HepG2 (cell line): ENCODE measurements at regions not wholly inside any gene's neighbourhood (a gene's known extent, or its start where the extent isn't known, plus 50 kb on each side); places are given as distances from the start of the nearest gene placed in this dataset.

Source experiments
- AGO2 ChIP-seq: fragments of 200-400 bp; formaldehyde crosslinking; optimal IDR thresholded peaks from 2 replicates; pipeline ENCODE3; 2017; ENCODE audit warnings: mild to moderate bottlenecking, low read depth, low read length, moderate library complexity
- BRF2 ChIP-seq: sonication (generic); formaldehyde crosslinking; IDR thresholded peaks from 2 replicates; pipeline ENCODE4 v1.8.1; 2022; ENCODE audit warnings: mild to moderate bottlenecking, missing genetic modification reagents
- HDAC2 ChIP-seq: sonication (generic); formaldehyde crosslinking; IDR thresholded peaks from 2 replicates; pipeline ENCODE4 v1.4.0; 2020; ENCODE audit warnings: missing genetic modification reagents
- IKZF1 ChIP-seq: fragments of 450-650 bp; IDR thresholded peaks from 2 replicates; pipeline ENCODE4 v1.7.1; 2016
- KLF12 ChIP-seq: sonication (generic); formaldehyde crosslinking; IDR thresholded peaks from 2 replicates; pipeline ENCODE4 v1.4.0; 2020; ENCODE audit warnings: missing genetic modification reagents, borderline replicate concordance
- MXD1 ChIP-seq: sonication (generic); formaldehyde crosslinking; IDR thresholded peaks from 2 replicates; pipeline ENCODE4 v1.4.0; 2020; ENCODE audit warnings: mild to moderate bottlenecking, missing genetic modification reagents
- NFIB ChIP-seq: sonication (generic); formaldehyde crosslinking; IDR thresholded peaks from 2 replicates; pipeline ENCODE4 v1.9.0; 2021; ENCODE audit warnings: missing genetic modification reagents, mild to moderate bottlenecking, borderline replicate concordance
- NRL ChIP-seq: sonication (generic); formaldehyde crosslinking; IDR thresholded peaks from 2 replicates; pipeline ENCODE4 v1.5.0; 2020; ENCODE audit warnings: missing genetic modification reagents, mild to moderate bottlenecking, moderate library complexity, borderline replicate concordance
- PHF5A ChIP-seq: IDR thresholded peaks from one replicate; pipeline ENCODE4 v1.6.1; 2018; ENCODE audit warnings: low read depth, missing genetic modification reagents; ENCODE audit not compliant: unreplicated experiment
- PLSCR1 ChIP-seq: sonication (generic); formaldehyde crosslinking; IDR thresholded peaks from 2 replicates; pipeline ENCODE4 v1.5.0; 2020; ENCODE audit warnings: missing genetic modification reagents, mild to moderate bottlenecking, borderline replicate concordance
- PRMT3 ChIP-seq: sonication (generic); formaldehyde crosslinking; IDR thresholded peaks from 2 replicates; pipeline ENCODE4 v1.8.1; 2022; ENCODE audit warnings: low read depth, mild to moderate bottlenecking, moderate library complexity, missing genetic modification reagents, borderline replicate concordance
- SP1 ChIP-seq, 2 experiments: fragments of 450-650 bp in 1 of 2; sonication (generic) in 1 of 2; formaldehyde crosslinking in 1 of 2; IDR thresholded peaks; 2 replicates each; pipeline versions ENCODE4 v1.4.0 to v1.6.1; 2016 to 2020; ENCODE audit warnings: missing genetic modification reagents in 1 of 2
- TCF12 ChIP-seq, 2 experiments: fragments of 450-650 bp in 1 of 2; sonication (generic) in 1 of 2; formaldehyde crosslinking in 1 of 2; IDR thresholded peaks; 2 replicates each; pipeline versions ENCODE4 v1.6.1 to v1.8.0; 2017 to 2022; ENCODE audit warnings: antibody characterized with exemption in 1 of 2, mild to moderate bottlenecking in 1 of 2, missing genetic modification reagents in 1 of 2, moderate library complexity in 1 of 2
- TEAD2 ChIP-seq: sonication (generic); formaldehyde crosslinking; IDR thresholded peaks from 2 replicates; pipeline ENCODE4 v1.9.0; 2021; ENCODE audit warnings: missing genetic modification reagents
- ZBTB7A ChIP-seq: sonication (generic); formaldehyde crosslinking; IDR thresholded peaks from 2 replicates; pipeline ENCODE4 v1.8.0; 2022; ENCODE audit warnings: mild to moderate bottlenecking, missing genetic modification reagents
- ZNF501 ChIP-seq: sonication (generic); formaldehyde crosslinking; IDR thresholded peaks from 2 replicates; pipeline ENCODE4 v1.5.1; 2020; ENCODE audit warnings: mild to moderate bottlenecking, moderate library complexity, missing genetic modification reagents
- ZNF614 ChIP-seq: IDR thresholded peaks from 2 replicates; pipeline ENCODE4 v1.6.1; 2018; ENCODE audit warnings: missing biosample characterization, missing genetic modification reagents, inconsistent platforms, borderline replicate concordance
- ZNF660 ChIP-seq: sonication (generic); formaldehyde crosslinking; IDR thresholded peaks from 2 replicates; pipeline ENCODE4 v1.5.1; 2020; ENCODE audit warnings: mild to moderate bottlenecking, low read depth, missing genetic modification reagents, borderline replicate concordance
- ZNF674 ChIP-seq: sonication (generic); formaldehyde crosslinking; IDR thresholded peaks from 2 replicates; pipeline ENCODE4 v1.5.0; 2020; ENCODE audit warnings: low read depth, mild to moderate bottlenecking, missing genetic modification reagents
- ZNF776 ChIP-seq: sonication (generic); formaldehyde crosslinking; IDR thresholded peaks from 2 replicates; pipeline ENCODE4 v1.4.0; 2020; ENCODE audit warnings: mild to moderate bottlenecking, missing genetic modification reagents
- ZNF781 ChIP-seq: sonication (generic); formaldehyde crosslinking; IDR thresholded peaks from 2 replicates; pipeline ENCODE4 v1.5.1; 2020; ENCODE audit warnings: borderline replicate concordance, mild to moderate bottlenecking, missing genetic modification reagents; ENCODE audit errors: not compliant biosample characterization
- TF ChIP-seq, protein P1 (sequence below): sonication (generic); formaldehyde crosslinking; IDR thresholded peaks from 2 replicates; pipeline ENCODE4 v1.5.0; 2020; ENCODE audit warnings: missing genetic modification reagents

- TF ChIP-seq BRF2 (CRISPR knock-in tag), result no peak
- TF ChIP-seq AGO2, result no peak
- peak; percentile 64 for TF ChIP-seq HDAC2 (CRISPR knock-in tag)
- TF ChIP-seq ZNF776, result 0 out of 2 replicates have a peak, but pooled peaks have one; percentile 64
- no peak; the same call in 1 of the 2 replicates for TF ChIP-seq ZBTB7A (CRISPR knock-in tag)
- TF ChIP-seq MXD1 (CRISPR knock-in tag), result peak; percentile 85; the same call in 1 of the 2 replicates
- no peak for TF ChIP-seq KLF12
- TF ChIP-seq PRMT3, result no peak
- TF ChIP-seq ZNF660 (CRISPR knock-in tag), result no peak
- peak; percentile 44; the same call in 1 of the 2 replicates for TF ChIP-seq ZNF501 (CRISPR knock-in tag)
- no peak for TF ChIP-seq TCF12 (IDR thresholded peaks at IDR 0.05)
- peak; percentile 40; the same call in 1 of the 2 replicates for TF ChIP-seq TCF12 (CRISPR knock-in tag; IDR thresholded peaks at IDR 0.05)
- no peak for TF ChIP-seq ZNF674 (CRISPR knock-in tag)
- TF ChIP-seq PHF5A (CRISPR knock-in tag), result no peak
- TF ChIP-seq ZNF614 (CRISPR knock-in tag), result 0 out of 2 replicates have a peak, but pooled peaks have one; percentile 46
- no peak for TF ChIP-seq PLSCR1 (CRISPR knock-in tag)
- peak; percentile 4; the same call in 1 of the 2 replicates for TF ChIP-seq NRL (CRISPR knock-in tag)
- TF ChIP-seq, protein P1, sequence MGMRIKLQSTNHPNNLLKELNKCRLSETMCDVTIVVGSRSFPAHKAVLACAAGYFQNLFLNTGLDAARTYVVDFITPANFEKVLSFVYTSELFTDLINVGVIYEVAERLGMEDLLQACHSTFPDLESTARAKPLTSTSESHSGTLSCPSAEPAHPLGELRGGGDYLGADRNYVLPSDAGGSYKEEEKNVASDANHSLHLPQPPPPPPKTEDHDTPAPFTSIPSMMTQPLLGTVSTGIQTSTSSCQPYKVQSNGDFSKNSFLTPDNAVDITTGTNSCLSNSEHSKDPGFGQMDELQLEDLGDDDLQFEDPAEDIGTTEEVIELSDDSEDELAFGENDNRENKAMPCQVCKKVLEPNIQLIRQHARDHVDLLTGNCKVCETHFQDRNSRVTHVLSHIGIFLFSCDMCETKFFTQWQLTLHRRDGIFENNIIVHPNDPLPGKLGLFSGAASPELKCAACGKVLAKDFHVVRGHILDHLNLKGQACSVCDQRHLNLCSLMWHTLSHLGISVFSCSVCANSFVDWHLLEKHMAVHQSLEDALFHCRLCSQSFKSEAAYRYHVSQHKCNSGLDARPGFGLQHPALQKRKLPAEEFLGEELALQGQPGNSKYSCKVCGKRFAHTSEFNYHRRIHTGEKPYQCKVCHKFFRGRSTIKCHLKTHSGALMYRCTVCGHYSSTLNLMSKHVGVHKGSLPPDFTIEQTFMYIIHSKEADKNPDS, result no peak; the same call in 1 of the 2 replicates
- TF ChIP-seq IKZF1, result no peak
- TF ChIP-seq SP1 (IDR thresholded peaks at IDR 0.05), result no peak
- TF ChIP-seq SP1 (CRISPR knock-in tag; IDR thresholded peaks at IDR 0.05), result no peak
- TF ChIP-seq ZNF781 (CRISPR knock-in tag), result no peak
- TF ChIP-seq NFIB, result no peak
- TF ChIP-seq TEAD2, result no peak
Measured at GRCh38 chr3:126267169-126267975, 87.0 kb upstream of the ALDH1L1 start (continued).
